Mononuclear cell (primary cell): ENCODE measurements at regions not wholly inside any gene's neighbourhood (a gene's known extent, or its start where the extent isn't known, plus 50 kb on each side); places are given as distances from the start of the nearest gene placed in this dataset.

ENCODE experiments used
- H3K27me3 ChIP-seq: 2 replicates; pipeline ENCODE4 v1.6.0; 2011; ENCODE audit warnings: low read length, control low read depth; ENCODE audit not compliant: insufficient read depth
- H3K4me1 ChIP-seq: 2 replicates; pipeline ENCODE4 v1.5.1; 2011; ENCODE audit warnings: mild to moderate bottlenecking, low read length, control low read depth; ENCODE audit not compliant: insufficient read depth
- H3K4me3 ChIP-seq: 2 replicates; pipeline ENCODE4 v1.5.1; 2011; ENCODE audit warnings: mild to moderate bottlenecking, low read length, moderate library complexity
- H3K9me3 ChIP-seq: 2 replicates; pipeline ENCODE4 v1.5.1; 2011; ENCODE audit warnings: low read depth, mild to moderate bottlenecking, control low read depth, low read length

DNA sequence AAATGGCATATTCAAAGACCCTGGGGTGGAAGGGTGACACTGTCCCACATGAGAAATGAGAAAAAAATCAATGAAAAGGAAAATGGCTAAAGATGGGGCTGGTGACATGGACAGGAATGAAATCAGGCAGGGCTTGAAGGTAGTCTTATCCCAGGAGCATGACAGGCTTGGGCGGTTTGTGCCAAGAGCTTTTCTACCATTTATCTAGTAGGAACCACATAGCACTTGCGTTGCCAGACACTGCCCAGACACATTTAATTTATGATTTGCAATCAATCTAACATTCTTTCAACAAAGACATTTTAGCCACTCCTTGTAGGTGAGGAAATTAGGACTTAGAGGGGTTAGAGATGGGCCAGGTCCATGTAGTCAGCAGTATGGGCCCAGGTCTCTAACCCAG lies 106.6 kb upstream of the NR2F2 start:
- Histone ChIP-seq H3K27me3 (no peaks in the 10 kb centered on the region), H3K9me3 (peaks cover 4% of the 10 kb centered on the region), H3K4me1 (no peaks in the 10 kb centered on the region), H3K4me3 (no peak overlapping the region)

DNA sequence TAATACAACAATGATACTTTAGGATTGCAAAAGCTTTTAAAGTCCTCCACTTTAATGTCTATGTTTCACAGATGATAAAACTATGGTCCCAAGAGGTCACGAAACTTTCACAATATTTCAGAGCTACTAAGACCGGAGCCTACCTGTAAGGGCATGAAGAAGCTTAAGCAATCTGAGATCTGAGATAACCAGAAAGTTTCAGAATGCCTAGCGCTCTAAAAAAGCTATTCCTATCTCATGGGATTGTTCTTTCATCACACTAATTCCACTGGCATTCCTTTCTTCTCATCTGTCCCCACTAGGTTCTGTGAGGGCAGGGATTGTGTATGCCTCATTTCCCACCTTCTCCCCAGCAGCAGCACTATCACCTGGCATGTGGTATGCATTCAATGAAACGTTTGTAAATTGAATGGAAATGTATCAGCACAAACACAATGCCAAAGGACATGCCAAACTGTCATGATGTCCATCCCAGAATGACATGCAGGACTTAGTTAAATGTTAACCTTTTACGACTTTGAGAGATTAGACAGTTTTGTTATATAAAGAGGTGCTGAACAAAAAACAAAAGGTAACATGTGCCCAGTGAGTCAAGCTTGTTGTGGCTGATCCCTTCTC lies 104.7 kb upstream of the NR2F2 start:
- peaks cover 4% of the 10 kb centered on the region for H3K9me3 ChIP-seq
- H3K27me3 ChIP-seq = no peaks in the 10 kb centered on the region
- no peaks in the 10 kb centered on the region for H3K4me1 ChIP-seq
- no peak overlapping the region for H3K4me3 ChIP-seq

DNA sequence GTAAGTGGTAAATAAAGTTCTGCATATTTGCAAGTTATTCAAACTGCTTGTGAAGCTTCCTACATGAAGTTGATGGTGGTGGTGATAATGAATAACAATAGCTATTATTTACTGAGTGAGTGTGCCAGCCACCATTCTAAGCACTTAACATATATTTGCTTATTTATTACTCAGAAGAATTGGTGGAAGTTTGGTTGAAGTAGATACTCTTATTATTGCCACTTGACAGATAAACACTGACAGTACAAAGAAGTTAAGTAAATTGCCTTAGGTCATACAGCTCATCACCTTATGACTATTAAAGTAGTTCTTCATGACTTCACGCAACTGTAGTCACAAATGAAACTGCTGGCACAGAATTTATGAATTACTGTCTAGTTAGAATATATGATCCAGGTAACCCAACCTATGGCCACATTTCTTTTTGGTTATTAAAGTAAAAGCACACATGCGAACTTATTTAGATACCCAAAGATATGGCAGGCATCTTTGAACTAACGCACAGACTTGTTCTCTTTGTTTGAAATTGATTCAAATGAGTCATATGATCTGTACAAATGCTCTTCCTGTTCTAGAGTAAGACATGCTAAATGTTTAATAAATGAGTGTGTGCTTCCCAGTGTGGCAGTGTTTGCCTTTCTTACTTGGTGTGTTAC lies 99.8 kb upstream of the NR2F2 start:
- H3K4me3 ChIP-seq = no peak overlapping the region
- H3K4me1 ChIP-seq = no peaks in the 10 kb centered on the region
- no peaks in the 10 kb centered on the region for H3K27me3 ChIP-seq
- H3K9me3 ChIP-seq = peaks cover 4% of the 10 kb centered on the region

DNA sequence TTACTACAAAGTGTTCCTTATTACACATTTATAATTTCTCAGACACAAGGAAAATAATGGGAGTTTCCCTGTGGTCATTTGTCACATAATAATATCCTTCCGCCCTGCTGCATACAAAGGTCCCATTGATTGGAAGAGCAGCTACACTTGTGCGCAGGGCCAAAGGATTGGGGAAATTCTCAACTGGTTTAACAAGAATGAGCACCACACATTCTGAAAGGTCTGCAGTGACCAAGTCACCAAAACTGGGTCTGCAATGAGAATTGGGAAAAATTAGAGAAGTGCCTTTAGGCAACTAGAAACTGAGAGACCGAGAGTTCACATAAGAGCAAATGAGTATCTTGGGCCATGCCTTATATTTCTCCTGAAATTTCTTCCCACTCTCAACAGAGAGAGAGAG lies 98.2 kb upstream of the NR2F2 start:
- no peaks in the 10 kb centered on the region for H3K9me3 ChIP-seq
- H3K4me1 ChIP-seq = no peaks in the 10 kb centered on the region
- no peaks in the 10 kb centered on the region for H3K27me3 ChIP-seq
- no peak overlapping the region for H3K4me3 ChIP-seq

DNA sequence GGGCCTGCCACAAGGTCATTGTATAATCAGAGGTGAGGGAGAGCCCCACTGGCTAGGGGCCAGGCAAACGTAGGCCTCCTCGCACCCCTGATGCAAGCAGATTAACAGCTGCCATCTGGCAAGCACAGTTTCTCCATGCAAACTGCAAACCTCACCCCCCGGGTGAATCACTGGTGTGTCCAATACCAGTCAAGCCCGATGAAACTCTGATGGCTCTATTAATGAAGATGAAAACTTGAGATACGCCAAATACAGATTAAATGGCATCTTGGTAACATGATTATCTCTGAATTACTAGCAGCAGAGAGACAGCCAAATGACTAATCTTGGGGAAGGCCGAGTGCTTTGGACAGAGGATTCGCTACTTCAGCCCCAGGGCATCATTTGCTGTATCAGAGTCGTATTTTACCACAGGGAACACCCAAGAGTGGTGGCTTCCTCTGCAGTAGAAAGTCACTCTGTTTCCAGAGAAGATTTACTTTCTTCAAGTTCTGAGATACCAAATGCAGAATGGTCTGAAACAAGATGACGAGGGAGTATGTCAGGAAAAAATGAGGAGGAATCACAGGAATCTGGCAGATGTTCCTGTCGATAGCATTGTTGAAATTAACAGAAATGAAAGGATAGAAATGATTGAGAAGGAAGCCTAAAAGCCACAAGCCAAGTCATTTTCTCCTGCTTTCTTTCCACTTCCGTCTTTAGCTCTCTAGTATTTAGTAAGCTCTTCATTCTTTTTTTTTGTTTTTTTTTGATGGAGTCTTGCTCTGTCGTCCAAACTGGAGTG lies 96.2 kb upstream of the NR2F2 start:
- H3K9me3 ChIP-seq = no peaks in the 10 kb centered on the region
- no peaks in the 10 kb centered on the region for H3K27me3 ChIP-seq
- H3K4me3 ChIP-seq = no peak overlapping the region
- H3K4me1 ChIP-seq = no peaks in the 10 kb centered on the region

DNA sequence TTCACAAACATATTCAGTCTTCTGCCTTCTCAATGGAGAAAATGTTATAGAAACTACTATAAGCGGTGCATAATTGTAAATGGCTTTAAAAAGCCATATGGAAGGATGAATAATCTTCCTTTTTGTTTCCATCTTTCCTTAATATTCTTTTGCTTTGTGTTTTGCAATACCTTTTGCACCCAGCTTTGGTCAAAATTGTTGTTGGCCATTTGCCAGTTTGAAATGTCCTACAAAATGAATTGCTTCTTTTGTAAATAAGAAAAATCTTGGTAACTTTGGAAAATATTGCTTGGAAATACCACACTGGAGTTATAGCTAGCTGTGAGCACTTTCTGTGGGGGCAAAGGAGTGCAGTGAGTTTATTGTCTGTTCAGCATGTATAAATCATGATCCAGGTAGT lies 93.5 kb upstream of the NR2F2 start:
- H3K4me1 ChIP-seq = no peaks in the 10 kb centered on the region
- H3K4me3 ChIP-seq = no peak overlapping the region
- H3K9me3 ChIP-seq = no peaks in the 10 kb centered on the region
- H3K27me3 ChIP-seq = no peaks in the 10 kb centered on the region

DNA sequence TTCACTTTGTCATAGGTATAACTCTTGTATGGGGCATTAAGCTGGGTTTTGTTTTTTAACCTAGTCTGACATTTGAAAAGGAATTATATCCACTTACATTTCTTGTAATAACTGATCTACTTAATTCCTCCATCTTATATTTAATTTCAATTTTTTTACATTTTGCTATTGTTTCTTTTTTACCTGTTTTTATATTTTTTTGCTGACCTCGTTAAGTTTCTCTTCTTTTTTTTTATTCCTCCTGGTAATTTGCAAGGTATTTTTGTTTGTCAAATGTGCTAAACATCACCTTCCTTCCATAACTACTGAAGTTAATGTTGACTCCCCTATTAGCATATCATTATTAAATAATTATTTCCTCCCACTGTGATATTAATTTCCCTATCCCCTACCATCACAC lies 87.7 kb upstream of the NR2F2 start:
- Histone ChIP-seq H3K4me1 (no peaks in the 10 kb centered on the region), H3K27me3 (no peaks in the 10 kb centered on the region), H3K4me3 (no peak overlapping the region), H3K9me3 (no peaks in the 10 kb centered on the region)

DNA sequence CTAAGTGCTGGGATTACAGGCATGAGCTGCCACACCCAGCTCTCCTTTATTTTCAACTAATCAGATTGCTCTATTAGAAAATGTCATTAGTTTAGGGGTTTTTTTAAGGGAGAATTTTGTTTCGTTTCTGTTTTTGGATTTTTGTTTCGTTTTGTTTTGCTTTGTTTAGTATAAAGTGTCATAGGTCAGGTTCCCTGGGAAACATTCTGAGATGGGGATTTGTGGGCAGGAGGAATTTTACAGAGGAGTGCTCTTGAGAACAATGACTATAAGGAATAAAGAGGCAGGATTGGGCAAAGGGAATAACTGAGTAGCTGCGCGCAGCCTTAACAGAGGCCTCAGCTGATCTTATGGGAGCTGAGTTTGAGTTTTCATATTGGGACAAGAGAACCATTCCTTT lies 86.8 kb upstream of the NR2F2 start:
- no peaks in the 10 kb centered on the region for H3K9me3 ChIP-seq
- no peak overlapping the region for H3K4me3 ChIP-seq
- H3K27me3 ChIP-seq = no peaks in the 10 kb centered on the region
- no peaks in the 10 kb centered on the region for H3K4me1 ChIP-seq

DNA sequence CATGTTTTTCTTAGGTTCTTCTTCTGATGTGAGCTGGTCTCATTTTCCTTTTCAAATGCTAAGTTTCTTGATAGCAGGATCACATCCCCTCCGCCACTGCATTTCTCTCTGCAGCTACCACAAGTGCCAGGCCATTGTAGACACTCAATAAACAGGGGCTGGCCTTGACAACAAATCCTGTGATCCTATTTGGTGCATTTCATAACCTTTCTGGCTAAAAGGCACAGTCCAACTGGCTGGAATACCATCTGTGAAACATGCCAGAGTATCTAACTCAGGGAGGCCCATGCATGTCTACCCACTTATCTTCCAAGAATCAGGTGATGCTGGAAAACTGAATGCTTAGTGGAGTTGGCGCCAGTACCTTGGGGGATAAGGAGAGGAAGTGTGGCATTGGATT lies 85.2 kb upstream of the NR2F2 start:
- no peak overlapping the region for H3K4me3 ChIP-seq
- H3K4me1 ChIP-seq = no peaks in the 10 kb centered on the region
- H3K27me3 ChIP-seq = no peaks in the 10 kb centered on the region
- H3K9me3 ChIP-seq = no peaks in the 10 kb centered on the region

DNA sequence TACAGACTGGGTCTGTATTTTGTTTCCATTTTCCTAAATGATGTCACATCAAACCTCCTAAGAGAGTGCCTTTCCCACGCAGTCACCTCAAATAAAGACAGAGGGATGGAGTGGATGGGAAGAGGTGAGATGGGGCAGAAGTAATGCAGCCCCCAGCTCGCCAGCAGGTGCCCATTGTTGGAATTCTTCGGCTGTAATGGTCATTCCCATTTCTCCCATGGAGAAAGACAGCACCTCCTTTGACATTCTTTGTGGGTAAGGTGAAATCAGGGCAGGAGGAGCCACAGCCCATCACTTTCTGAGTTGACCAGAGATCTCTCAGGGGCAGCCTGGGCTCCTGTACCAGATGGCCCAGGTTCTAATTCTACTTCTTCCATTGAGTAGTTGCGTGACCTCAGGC lies 84.4 kb upstream of the NR2F2 start:
- H3K9me3 ChIP-seq = no peaks in the 10 kb centered on the region
- H3K4me1 ChIP-seq = no peaks in the 10 kb centered on the region
- H3K4me3 ChIP-seq = no peak overlapping the region
- H3K27me3 ChIP-seq = no peaks in the 10 kb centered on the region

DNA sequence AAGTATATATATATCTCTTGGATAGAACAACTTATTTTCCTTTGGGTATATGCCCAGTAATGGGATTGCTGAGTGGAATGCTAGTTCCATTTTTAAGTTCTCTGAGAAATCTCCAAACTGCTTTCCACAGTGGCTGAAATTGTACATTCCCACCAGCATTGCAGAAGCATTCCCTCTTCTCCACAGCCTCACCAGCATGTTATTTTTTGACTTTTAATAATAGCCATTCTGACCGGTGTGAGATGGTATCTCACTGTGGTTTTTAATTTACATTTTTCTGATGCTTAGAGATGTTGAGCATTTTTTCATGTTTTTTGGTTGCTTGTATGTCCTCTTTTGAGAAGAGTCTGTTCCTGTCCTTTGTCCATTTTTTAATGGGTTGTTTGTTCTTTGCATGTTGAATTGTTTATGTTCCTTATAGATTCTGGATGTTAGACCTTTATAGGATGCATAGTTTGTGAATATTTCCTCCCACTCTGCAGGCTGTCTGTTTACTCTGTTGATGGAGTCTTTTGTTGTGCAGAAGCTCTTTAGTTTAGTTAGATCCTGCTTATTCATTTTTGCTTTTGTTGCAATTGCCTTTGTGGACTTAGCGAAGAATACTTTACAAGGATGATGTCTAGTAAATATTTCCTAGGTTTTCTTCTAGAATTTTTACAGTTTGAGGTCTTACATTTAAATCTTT lies 82.7 kb upstream of the NR2F2 start:
- no peaks in the 10 kb centered on the region for H3K9me3 ChIP-seq
- no peaks in the 10 kb centered on the region for H3K4me1 ChIP-seq
- no peak overlapping the region for H3K4me3 ChIP-seq
- no peaks in the 10 kb centered on the region for H3K27me3 ChIP-seq

DNA sequence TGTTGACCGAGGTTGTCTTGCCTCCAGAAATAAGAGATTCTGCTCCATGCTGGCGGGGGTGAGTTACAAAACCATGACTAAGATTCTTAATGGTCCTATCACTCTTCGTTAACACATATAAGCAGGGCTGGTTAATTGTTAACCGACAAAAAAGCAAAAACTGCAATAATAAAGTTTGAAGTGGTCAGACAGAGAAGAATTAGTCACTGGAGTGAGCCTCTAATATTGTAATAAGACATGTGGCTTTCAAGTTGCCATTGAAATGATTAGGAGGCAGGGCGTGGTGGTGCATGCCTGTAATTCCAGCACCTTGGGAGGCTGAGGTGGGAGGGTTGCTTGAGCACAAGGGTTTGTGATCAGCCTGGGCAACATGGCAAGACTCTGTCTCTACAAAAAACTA lies 78.4 kb upstream of the NR2F2 start:
- Histone ChIP-seq H3K9me3 (no peaks in the 10 kb centered on the region), H3K4me3 (no peak overlapping the region), H3K27me3 (no peaks in the 10 kb centered on the region), H3K4me1 (no peaks in the 10 kb centered on the region)

DNA sequence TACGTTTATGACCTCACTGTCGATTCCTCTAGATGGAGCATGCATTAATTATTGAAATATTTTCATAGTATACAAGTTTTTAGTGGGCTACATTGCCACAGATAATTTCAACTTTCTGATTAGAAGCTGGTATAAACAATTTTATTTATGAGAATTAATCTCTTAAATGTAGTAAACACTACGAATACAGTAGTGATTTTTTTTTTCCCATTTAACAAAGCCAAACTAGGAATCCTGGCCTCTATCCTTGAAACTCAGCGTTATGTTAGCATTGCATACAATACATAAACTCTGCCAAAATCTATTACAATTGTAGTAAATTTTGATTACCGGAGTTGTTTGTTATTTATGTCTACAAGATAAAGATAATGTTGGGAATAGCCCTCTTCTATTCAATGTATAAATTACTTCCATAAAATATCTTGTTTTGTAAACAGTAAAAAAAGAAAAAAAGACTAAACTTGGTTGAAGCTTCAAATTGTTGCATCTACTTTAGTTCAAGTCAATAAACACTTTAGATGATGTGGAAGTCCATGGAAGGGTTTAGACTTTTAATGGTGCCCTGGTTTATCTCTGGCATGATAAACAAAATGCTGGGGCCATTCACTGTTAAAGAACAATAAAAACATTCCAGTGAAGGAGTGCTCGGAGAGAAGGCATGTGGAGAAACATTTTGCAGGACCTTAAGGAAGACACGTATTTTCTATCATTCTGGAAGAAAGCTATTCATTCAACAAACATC lies 77.3 kb upstream of the NR2F2 start:
- Histone ChIP-seq H3K4me3 (no peak overlapping the region), H3K4me1 (no peaks in the 10 kb centered on the region), H3K27me3 (no peaks in the 10 kb centered on the region)

DNA sequence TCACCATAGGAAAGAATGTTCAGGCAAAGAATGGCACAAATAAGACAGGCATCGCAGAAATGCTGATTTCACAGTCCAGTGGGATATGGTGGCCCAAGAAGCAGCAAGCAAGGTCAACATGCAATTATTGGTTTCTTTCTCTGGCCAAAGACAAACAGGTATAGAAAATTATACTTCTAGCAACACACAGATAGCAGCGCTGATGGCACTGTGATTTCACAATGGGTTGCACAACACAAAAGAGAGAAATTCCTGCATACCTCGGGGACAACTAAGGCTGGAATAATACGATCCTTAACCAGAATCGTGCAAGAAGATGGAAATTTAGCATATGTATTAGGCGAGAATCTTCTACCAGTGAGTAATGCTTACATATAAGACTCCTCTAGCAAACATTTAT lies 76.3 kb upstream of the NR2F2 start:
- no peaks in the 10 kb centered on the region for H3K4me1 ChIP-seq
- H3K27me3 ChIP-seq = no peaks in the 10 kb centered on the region
- no peaks in the 10 kb centered on the region for H3K9me3 ChIP-seq
- no peak overlapping the region for H3K4me3 ChIP-seq

More for the DNA sequence above, 77.3 kb upstream of the NR2F2 start:
- H3K9me3 ChIP-seq = no peaks in the 10 kb centered on the region

DNA sequence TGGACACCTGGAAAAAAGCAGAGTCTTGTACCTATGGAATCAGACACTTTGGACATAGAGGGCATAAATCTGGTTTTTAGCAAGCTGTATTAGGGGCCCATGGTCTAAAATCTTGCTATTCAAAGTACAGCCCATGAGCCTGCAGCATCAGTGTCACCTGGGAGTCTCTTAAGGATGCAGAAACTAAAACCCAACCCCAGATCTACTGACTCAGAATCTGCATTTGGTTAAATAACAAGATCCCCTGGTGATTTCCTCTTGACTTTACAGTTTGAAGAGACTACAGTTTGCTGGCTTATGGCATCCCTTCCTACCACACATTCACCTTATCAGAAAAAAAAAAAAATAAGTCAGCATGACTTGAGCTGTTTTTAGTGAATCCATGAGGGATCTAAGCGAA lies 74.9 kb upstream of the NR2F2 start:
- Histone ChIP-seq H3K4me1 (no peaks in the 10 kb centered on the region), H3K9me3 (no peaks in the 10 kb centered on the region), H3K4me3 (no peak overlapping the region), H3K27me3 (no peaks in the 10 kb centered on the region)
